GM06990 (cell line): ENCODE measurements at regions not wholly inside any gene's neighbourhood (a gene's known extent, or its start where the extent isn't known, plus 50 kb on each side); places are given as distances from the start of the nearest gene placed in this dataset.

ENCODE experiments used
- DNase-seq: peaks from one replicate; pipeline ENCODE4 v3.0.0-alpha.2; 2011; ENCODE audit not compliant: insufficient read length; ENCODE audit errors: extremely low read depth
- H3K27me3 ChIP-seq: replicated peaks from 2 replicates; pipeline ENCODE4 v1.6.0; 2011; ENCODE audit warnings: low read length; ENCODE audit not compliant: control insufficient read depth, insufficient read depth
- H3K36me3 ChIP-seq: 2 replicates; pipeline ENCODE4 v1.5.1; 2011; ENCODE audit warnings: low read length; ENCODE audit not compliant: control insufficient read depth, insufficient read depth
- H3K4me3 ChIP-seq: replicated peaks from 2 replicates; pipeline ENCODE4 v1.5.1; 2011; ENCODE audit warnings: low read depth, mild to moderate bottlenecking, control low read depth, low read length
- TF ChIP-seq, protein P1 (sequence below): IDR thresholded peaks from 2 replicates; pipeline ENCODE4 v1.5.1; 2011; ENCODE audit warnings: low read length, control low read depth, mild to moderate bottlenecking, inconsistent platforms; ENCODE audit not compliant: insufficient read depth, poor library complexity, severe bottlenecking

DNA sequence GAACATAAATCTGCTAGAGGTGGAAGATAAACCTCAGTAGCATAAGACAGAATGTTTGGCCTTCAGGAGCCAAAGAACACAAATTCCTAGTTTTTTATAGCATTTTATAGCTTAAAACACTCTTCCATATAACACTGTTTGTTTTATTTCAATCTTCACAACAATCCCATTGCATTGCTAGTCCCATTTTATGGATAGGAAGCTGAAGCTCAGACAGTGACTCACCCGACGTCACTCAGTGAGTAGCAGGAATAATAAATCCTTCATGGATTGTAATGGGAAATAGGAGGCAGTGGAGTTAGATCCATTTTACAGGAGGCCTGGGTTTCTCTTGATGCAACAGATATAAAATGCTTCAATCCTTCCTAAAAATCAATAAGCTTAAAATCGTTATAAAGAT, 217.5 kb downstream of the RAB28 start:
- H3K36me3 ChIP-seq = no peaks in the 10 kb centered on the region
- H3K27me3 ChIP-seq = no peaks in the 10 kb centered on the region
- no peak overlapping the region for H3K4me3 ChIP-seq
- no peak for DNase-seq
- TF ChIP-seq, protein P1, sequence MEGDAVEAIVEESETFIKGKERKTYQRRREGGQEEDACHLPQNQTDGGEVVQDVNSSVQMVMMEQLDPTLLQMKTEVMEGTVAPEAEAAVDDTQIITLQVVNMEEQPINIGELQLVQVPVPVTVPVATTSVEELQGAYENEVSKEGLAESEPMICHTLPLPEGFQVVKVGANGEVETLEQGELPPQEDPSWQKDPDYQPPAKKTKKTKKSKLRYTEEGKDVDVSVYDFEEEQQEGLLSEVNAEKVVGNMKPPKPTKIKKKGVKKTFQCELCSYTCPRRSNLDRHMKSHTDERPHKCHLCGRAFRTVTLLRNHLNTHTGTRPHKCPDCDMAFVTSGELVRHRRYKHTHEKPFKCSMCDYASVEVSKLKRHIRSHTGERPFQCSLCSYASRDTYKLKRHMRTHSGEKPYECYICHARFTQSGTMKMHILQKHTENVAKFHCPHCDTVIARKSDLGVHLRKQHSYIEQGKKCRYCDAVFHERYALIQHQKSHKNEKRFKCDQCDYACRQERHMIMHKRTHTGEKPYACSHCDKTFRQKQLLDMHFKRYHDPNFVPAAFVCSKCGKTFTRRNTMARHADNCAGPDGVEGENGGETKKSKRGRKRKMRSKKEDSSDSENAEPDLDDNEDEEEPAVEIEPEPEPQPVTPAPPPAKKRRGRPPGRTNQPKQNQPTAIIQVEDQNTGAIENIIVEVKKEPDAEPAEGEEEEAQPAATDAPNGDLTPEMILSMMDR = no peak

- H3K36me3 ChIP-seq = no peaks in the 10 kb centered on the region
- H3K4me3 ChIP-seq = no peak overlapping the region
- DNase-seq = no peak
- no peaks in the 10 kb centered on the region for H3K27me3 ChIP-seq
- TF ChIP-seq, protein P1 = no peak
Measured at GRCh38 chr4:13263967-13264525, 220.1 kb downstream of the RAB28 start.

- TF ChIP-seq, protein P1 = no peak
- DNase-seq = no peak
- H3K4me3 ChIP-seq = no peak overlapping the region
- no peaks in the 10 kb centered on the region for H3K27me3 ChIP-seq
- H3K36me3 ChIP-seq = no peaks in the 10 kb centered on the region
Measured at GRCh38 chr4:13262816-13263215, 221.3 kb downstream of the RAB28 start.

GRCh38 chr4:13261486-13262257, 222.5 kb downstream of the RAB28 start:
- TF ChIP-seq, protein P1 = no peak
- no peaks in the 10 kb centered on the region for H3K27me3 ChIP-seq
- DNase-seq = no peak

GRCh38 chr4:13260513-13260912, 223.6 kb downstream of the RAB28 start:
- Histone ChIP-seq H3K27me3 (no peaks in the 10 kb centered on the region), H3K4me3 (no peak overlapping the region), H3K36me3 (no peaks in the 10 kb centered on the region)
- DNase-seq = no peak
- TF ChIP-seq, protein P1 = no peak

More at GRCh38 chr4:13261486-13262257, 222.5 kb downstream of the RAB28 start:
- no peaks in the 10 kb centered on the region for H3K36me3 ChIP-seq
- H3K4me3 ChIP-seq = no peak overlapping the region
